Nucleus accumbens (tissue), 56 donors: ENCODE measurements at regions not wholly inside any gene's neighbourhood (a gene's known extent, or its start where the extent isn't known, plus 50 kb on each side); places are given as distances from the start of the nearest gene placed in this dataset.
"Not testable (repeated sequence)": the region's sequence is repeated elsewhere in the genome, so short reads cannot be mapped to it uniquely, and the experiment has no call there.

Experiments
- DNase-seq, 56 donors: peaks; one replicate each; lab custom pipeline; 2025; lab: John Stamatoyannopoulos, UW

DNA sequence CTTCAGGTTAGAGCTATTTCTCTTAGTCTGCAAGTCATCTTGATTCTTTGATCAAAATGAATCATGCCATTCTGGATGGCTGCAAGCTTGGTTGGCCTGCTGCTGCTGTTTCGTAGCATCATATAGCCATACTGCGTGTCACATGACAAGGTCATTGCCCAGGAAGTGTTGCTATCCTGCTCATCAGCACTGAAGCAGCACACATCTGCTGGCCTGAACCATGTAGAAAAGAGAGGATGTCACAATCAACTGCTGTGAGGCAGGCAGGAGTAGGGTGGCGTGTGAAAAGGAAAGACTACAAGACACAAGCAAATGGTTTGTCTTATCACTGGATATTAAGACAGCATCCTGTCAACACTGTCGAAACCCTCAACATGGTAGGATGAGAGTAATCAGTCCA, 376.7 kb upstream of the RORB start:
- DNase-seq, result no peak

DNA sequence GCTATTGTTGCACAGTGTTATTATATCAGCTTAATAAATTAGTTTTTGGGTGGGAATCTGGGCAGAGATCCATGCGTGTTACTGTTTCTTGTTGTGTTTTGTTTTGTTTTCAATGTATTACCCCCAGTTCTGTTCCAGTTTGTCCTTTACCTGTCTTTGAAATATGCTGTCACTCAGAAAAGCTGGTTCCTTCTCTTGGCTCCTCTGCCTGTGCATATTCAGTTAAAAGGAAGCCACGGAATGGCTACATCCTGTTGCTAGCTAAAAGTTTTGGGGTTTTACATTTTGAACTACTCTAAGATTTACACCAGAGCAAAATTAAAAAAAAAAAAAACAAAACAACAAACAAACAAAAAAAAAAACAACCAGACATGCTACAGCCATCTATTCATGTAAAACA, 374.9 kb upstream of the RORB start:
- no peak for DNase-seq

DNA sequence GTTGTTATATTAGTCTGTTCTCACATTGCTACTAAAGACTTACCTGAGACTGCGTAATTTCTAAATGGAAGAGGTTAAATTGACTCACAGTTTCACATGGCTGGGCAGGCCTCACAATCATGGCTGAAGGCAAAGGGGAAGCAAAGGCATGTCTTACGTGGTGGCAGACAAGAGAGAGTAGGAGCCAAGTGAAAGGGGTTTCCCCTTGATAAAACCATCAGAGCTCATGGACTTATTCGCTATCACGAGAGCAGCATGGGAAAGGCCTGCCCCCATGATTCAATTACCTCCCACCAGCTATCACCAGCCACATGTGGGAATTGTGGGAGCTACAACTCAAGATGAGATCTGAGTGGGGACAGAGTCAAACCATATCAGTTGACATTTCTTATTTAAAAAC, 374.5 kb upstream of the RORB start:
- no peak for DNase-seq

DNA sequence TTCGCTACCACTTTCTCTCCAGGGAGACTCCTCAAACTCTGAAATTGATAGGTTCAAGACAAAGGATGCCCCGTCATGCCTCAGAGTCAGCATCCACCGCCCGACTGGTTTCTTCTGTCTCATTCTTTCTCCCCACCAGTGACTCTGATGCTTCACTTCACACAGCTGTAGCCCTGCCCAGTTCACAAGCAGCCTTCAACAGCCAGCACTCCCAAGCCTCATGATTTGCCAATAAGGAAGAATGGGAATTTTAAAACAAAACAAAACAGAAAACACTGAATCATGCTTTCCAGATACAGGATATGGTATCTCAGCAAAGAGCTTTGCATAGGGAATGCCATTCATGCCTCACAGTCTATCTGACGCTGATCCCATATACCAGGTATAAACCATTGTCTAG, 371.2 kb upstream of the RORB start:
- no peak for DNase-seq

DNA sequence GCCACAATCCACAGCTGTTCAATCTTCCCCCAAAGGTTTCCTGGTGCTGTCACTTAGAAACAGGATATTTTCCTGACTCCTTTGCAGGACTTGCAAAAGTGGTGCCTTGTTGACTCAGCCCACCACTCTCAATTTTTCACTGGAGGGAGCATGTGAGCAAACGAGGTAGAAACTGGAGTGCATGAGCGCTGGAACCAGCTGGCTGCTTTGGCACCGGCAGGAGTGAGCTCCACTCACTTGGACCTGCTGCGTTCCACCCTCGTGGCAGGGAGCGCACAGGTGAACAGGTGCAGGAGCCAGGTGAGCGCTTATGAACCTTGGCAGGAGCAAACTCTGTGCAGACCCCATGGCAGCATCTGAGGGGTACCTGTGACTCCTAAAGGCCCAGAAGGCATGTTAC, 364.1 kb upstream of the RORB start:
- no peak for DNase-seq

DNA sequence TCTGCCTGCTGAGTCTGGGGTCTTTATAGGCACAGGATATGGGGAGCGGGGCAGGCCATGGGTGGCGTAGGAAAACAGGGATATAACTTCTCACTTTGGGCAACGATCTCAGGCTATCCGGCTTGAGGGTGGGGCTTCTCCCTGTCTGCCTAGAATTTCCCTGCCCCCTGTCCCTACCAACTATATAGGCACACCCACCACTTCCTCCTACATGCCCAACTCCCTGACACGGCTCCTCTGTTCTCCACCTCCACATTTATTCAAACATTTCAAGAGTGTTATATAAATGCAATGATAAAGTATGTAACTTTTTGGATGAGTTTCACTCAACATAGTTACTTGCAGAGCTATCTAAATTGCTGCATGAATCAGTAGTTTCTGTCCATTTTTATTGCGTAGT, 363.2 kb upstream of the RORB start:
- DNase-seq, result peak in 7 of 56 donors; percentile 1 to 5 (median 2)

DNA sequence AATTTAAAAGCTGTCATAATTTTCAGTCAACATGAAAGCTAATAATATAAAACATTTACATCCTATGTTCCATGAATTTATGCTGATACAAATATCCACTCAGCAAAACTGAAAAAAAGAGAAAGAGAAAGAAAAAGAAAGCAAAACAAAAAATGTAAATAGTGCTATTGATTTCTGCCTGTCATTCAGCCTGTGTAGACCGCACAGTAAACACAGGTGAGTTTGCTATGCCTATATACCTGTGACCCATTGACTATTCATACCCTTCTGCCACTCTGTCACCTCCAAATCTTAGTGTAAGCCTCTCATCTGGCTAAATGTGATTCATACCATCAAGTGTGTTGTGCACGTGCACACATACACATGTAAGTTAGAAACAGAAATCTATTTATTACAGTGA, 359.0 kb upstream of the RORB start:
- DNase-seq, result no peak

DNA sequence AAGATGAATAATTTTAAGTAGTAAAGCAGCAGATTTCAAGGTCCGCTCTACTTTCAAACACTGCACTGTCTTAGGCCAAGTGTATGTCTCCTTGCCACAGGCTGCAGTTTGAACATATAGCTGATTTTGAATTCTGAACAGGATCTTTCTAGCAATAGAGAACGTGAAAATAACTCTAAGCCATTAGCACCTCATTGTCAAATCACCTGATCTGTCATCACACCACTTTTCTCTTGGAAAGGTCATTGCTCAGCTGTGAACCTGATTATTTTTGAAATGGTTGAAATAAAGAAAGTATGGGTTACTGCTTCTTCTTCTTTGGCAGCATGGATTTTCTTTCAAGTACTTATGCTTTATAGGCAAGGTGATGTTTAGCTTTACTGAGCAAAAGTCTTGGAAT, 357.0 kb upstream of the RORB start:
- no peak for DNase-seq

DNA sequence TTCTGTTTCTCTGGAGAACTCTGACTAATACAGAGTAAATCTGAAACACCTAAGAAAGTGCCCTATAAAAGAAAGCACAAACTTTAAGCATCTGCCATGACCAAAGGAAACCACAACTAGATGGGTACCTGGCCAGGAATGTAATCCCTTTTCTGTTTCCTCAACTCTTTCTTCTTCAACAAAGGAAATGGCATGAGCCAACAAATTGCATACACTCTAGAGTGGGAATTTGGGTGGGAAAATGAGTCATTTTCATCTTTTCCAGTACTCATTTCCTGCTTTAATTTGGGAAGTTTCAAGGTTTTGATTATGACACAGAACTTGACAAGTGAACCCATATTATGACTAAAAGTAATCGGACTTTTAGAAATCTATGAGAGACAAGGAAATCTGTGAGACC, 349.2 kb upstream of the RORB start:
- no peak for DNase-seq

DNA sequence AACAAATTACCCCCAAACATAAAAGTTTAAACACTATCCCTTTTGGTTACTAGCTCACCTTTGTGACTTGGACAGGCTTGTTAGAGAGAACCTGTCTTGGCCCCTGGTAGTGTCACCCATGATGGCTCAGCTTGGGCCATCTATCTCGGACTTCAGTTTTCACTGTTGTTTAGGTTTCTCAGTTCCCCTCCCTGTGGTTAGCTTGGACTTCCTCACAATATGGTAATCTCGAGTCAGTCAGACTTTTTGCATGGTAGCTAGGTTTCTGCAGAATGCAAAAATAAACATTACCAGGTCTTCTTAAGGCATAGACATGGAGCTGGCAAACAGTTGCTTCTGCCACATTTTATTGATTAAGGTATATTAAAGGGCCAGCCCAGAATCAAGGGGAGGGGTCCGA, 324.3 kb upstream of the RORB start:
- no peak for DNase-seq

DNA sequence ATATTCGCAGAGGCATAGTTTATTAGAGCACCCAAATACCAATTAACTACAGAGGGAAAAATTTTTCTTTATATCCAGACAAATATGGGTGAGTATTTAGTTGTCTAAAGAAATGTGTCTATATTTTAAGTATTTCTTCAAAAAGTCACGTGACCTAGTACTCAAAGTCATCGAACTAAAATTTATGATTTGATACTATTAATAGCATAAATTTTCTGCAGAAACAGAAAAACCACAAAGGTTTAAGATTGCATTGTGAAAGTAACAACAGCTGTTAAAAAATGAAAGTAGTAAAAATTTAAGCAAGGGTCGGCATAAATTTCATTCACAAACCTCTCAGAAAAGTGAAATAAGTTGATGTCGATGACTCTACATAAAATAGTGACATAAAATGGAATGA, 323.9 kb upstream of the RORB start:
- no peak for DNase-seq

DNA sequence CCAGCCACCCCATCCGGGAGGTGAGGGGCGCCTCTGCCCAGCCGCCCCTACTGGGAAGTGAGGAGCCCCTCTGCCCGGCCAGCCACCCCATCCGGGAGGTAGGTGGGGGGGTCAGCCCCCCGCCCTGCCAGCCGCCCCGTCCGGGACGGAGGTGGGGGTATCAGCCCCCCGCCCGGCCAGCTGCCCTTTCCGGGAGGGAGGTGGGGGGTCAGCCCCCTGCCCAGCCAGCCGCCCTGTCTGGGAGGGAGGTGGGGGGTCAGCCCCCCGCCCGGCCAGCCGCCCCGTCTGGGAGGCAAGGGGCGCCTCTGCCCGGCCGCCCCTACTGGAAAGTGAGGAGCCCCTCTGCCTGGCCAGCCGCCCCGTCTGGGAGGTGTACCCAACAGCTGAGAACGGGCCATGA, 299.4 kb upstream of the RORB start:
- not testable (repeated sequence) for DNase-seq

DNA sequence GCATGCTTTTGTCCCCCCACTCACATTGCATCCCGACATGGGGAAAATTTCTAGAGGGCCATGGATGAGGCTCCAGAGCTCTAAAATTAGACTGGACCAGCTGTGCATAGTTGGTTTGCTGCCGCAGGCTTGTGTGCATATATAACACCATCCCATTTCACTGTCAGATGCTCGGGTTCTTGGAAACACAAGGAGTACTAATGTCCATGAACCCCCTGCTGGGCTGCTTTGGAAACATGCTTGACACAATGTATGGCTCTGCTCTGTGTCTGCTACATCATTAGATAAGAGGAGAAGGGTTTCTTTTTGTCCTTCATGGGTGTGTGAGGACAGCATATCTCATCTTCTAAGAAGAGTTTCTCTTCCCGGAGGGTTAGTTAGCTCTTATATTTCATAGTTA, 292.1 kb upstream of the RORB start:
- DNase-seq, result no peak

DNA sequence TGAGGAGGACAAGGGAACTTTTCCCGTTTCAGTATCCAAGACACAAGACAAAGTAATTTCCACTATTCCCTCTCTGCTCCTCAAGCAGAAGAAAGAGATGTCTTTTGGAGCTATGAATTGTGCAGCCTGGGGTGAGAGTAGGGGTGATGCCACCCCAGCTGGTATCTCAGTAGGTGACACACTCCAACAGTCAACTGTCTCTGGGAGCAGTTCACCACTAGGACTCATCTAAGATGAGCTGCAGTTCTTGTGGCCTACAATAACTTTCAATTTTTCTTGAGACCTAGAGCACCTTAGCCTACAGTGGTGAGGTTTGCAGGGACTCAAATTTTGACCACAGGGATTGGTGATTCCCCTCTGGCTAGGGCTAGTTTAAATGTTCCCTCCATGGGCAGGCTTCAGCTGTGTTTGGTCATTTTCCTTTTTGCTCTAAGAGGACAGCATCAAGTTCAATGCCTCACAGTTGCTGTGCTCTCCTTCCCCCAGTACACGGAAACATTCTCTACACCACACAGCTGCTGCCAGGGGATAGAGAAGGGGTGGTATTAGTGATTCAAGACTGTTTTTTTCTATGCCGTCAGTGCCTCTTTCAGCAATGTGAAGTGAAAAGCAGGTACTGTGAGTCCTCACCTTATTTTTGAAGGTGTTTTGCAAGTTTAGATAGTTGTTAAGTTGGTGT, 278.6 kb upstream of the RORB start:
- no peak for DNase-seq

DNA sequence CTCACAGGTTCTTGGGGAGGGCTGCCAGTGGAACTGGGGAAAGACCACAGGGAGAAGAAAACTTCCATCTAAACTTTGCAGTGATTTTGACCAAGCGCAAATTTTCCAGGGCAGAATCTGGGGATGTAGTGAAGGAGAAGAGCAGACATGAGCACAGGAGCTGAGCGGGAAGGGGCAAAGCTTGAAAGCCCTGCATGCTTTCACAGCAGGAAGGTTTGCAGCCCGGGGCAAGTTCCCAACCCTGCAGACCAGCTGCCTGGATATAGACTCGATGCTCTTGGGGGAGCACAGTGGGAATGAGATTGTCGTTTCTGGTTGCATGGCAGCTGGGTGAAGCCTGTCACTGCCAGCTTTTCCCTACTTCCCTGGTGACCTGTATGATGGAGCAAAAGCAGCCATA, 276.8 kb upstream of the RORB start:
- DNase-seq, result no peak

DNA sequence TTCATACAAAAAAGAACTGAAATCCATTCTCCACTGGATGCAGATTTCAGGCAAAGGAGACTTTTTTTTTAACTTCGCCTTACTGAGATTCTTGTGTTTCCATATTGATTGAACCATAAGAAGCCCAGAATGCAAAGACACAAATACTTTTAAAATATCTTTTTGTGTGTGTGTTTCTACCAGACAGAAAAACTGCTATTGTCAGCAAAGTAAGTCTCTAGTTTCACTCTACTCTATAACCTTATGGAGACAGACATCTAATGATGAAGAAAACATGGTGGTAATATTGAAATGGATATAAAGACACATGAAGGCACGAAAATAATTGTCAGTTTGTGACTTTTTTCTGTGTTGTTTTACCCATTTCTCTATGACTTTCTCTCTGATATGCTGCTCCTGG, 260.3 kb upstream of the RORB start:
- no peak for DNase-seq

DNA sequence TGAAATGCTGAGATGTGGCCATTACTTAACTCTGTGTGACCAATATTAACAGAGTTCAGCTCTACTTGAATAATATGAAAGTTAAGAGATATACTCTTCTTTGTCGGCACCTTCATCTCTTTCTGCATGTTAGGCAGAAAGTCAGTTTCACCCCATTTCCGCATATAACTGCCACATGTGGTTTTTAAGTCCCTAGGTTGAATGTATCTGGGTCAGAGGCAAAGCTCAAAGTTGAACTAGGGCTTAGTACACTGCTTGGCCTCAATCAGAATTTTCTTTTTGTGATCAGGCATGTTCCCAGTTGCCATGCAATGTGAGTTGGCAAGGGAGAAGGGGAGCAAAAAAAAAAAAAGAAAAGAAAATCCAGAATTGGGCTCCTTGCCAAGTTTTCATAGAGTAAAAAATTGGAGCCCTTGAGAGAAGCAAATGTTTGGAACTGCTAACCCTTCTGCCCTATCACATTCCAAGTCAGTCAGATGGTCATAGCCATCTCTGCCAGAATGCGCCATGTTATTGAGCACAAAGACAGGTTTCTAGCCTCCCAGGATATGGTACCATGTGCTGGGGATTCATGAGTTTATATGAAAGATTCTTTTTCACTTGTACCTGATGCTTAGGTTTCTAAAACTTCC, 251.2 kb upstream of the RORB start:
- no peak for DNase-seq

DNA sequence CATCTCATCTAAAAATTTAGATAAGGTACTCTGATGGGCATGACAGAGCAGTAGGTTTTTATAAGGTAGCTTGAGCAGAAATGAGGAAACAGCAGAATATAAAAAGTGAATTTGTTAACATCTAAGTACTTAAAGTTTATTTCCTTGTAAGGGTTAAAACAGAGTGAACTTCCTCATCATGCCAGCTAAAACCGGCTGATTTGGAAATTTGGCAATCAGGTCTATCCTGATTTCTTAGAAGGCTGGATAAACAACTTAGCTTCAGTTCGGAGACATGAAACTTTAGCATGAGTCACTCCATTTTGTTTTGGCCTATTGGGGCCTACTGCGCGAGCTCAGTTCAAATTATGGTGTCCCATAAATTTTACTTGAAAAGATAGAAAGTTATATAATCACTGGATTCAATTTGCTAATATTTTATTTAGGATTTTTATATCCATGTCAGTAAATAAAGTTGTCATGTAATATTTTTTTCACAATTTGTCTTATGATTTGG, 241.6 kb upstream of the RORB start:
- no peak for DNase-seq

DNA sequence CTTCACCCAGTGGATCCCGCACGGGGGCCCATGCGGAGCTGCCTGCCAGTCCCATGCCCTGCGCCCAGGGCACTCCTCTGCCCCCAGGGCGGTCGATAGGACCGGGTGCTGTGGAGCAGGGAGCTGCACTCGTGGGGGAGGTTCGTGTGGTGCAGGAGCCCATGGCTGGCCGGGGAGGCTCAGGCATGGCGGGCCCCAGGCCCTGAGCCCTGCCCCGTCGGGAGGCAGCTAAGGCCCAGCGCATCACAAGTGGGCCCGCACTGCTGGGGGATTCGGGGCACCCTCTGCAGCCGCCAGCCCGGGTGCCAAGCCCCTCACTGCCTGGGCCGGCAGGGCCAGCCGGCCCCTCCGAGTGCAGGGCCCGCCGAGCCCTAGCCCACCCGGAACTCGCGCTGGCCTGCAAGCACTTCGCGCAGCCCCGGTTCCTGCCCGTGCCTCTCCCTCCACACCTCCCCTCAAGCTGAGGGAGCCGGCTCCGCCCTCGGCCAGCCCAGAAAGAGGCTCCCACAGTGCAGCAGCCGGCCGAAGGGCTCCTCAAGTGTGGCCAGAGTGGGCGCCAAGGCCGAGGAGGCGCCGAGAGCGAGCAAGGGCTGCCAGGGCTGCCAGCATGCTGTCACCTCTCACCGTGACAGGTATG, 221.1 kb upstream of the RORB start:
- DNase-seq, result no peak

DNA sequence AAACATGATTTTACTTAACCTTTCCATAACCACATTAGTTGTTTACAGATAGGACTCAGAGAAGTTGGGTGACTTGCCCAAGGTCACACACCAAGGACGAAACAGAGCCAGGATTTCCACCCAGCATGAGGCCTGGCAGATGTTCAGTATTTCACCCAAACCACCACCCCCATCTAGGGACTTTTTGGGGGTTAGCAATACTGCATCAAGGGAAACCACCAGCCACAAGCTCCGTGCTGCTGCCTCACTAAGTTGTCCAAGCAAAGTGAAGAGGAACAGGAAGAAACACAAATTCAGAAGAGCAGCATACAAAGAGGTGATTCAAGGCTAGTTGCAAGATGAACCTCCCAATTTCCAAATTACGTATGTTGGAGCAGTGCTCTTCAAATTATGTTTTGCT, 219.6 kb upstream of the RORB start:
- DNase-seq, result no peak

DNA sequence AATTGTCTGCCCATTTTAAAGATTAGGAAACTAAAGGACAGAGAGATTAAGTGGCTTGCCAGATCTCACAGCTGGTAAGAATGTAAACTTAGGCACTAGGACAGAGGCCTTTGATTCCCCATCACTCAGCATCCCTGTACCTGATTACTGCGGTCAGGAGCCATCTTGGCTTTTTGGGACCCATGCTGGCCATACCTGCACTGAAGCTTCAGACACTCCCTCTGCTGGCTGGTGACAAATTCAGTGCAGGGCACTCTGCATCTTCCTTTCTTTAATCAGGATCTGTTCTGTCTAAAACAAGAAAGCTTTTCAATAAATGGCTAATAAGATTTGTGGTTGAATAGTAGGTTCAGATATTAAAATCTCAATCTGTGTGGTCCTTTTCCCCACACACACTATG, 215.5 kb upstream of the RORB start:
- DNase-seq, result no peak
